ENCODE measurements at regions not wholly inside any gene's neighbourhood (a gene's known extent, or its start where the extent isn't known, plus 50 kb on each side); places are given as distances from the start of the nearest gene placed in this dataset.

GRCh38 chr6:16922282-16922681, 161.0 kb upstream of the ATXN1 start:
- Histone ChIP-seq H3K4ac (ENCODE audit: low read depth, low read length) (no peak overlapping the region), H3K18ac (ENCODE audit: insufficient read length, low read depth, low read length) (no peak overlapping the region), H2BK15ac (ENCODE audit: low read depth, low read length) (no peak overlapping the region), H2AK5ac (ENCODE audit: insufficient read length, low read length) (no peak overlapping the region), H4K20me1 (ENCODE audit: control insufficient read depth, insufficient read depth, insufficient read length) (no peaks in the 10 kb centered on the region), H3K23me2 (ENCODE audit: insufficient read length, low read depth, low read length, poor library complexity, severe bottlenecking) (no peaks in the 10 kb centered on the region), H3K79me2 (ENCODE audit: insufficient read depth, low read length) (no peaks in the 10 kb centered on the region), H3K27me3 (ENCODE audit: insufficient read depth, low read length) (no peaks in the 10 kb centered on the region), H2AFZ (ENCODE audit: low read length) (no peak overlapping the region), H3K4me2 (ENCODE audit: insufficient read depth, insufficient read length, low read length) (no peak overlapping the region), H3K14ac (ENCODE audit: insufficient read depth, low read length) (no peak overlapping the region), H3K23ac (ENCODE audit: insufficient read length, low read depth, low read length) (no peak overlapping the region), H4K5ac (ENCODE audit: insufficient read length, low read depth, low read length) (no peak overlapping the region), H3K9ac (ENCODE audit: extremely low read depth, insufficient read length, low read length) (no peak overlapping the region), H3K4me1 (ENCODE audit: insufficient read depth, low read length) (peaks cover 3% of the 10 kb centered on the region; the same call in 1 of the 2 replicates), H4K8ac (replicated peaks; ENCODE audit: insufficient read length, low read depth, low read length) (no peak overlapping the region), H2BK5ac (ENCODE audit: insufficient read length, low read length) (no peak overlapping the region), H3K79me1 (ENCODE audit: insufficient read depth, low read depth, low read length, poor library complexity, severe bottlenecking) (no peaks in the 10 kb centered on the region), H2BK12ac (ENCODE audit: insufficient read length, low read depth, low read length) (no peak overlapping the region), H2BK20ac (ENCODE audit: low read depth, low read length, poor library complexity, severe bottlenecking) (no peak overlapping the region), H3T11ph (ENCODE audit: low read length) (no peak overlapping the region), H3K56ac (ENCODE audit: insufficient read length, low read depth, low read length) (no peak overlapping the region), H3K27ac (ENCODE audit: insufficient read length, low read depth, low read length) (no peak overlapping the region), H3K9me3 (ENCODE audit: control insufficient read depth, low read depth, low read length) (no peaks in the 10 kb centered on the region), H4K91ac (ENCODE audit: insufficient read length, low read depth, low read length) (no peak overlapping the region), H2BK120ac (ENCODE audit: low read depth, low read length, poor library complexity, severe bottlenecking) (no peak overlapping the region)
- DNase-seq = no peak
- Mint-ChIP-seq H3K9me3 (peaks cover 0 to 2% of the 10 kb centered on the region in 2 experiments; a peak in 3 of 5 replicates), H3K27ac (no peak overlapping the region; a peak in 1 of 7 replicates), H3K27me3 (ENCODE audit: low read depth) (no peaks in the 10 kb centered on the region), H3K4me3 (no peak overlapping the region), H3K36me3 (ENCODE audit: insufficient read depth in 1 of 3, low read depth in 3 of 3) (no peaks in the 10 kb centered on the region), H3K4me1 (peaks cover 7 to 9% of the 10 kb centered on the region in 2 experiments)
- WGBS (ENCODE audit: extremely low coverage, insufficient read length, low lambda C conversion rate) = no CpG with 5 or more reads among the region's 5 CpGs
- no peak for TF ChIP-seq CTCF (conservative IDR thresholded peaks at IDR 0.05)
